ENCODE measurements at regions not wholly inside any gene's neighbourhood (a gene's known extent, or its start where the extent isn't known, plus 50 kb on each side); places are given as distances from the start of the nearest gene placed in this dataset.

GRCh38 chr10:4095166-4095917 is 310.3 kb upstream of the KLF6 start:
- TF ChIP-seq EZH2 (IDR thresholded peaks at IDR 0.05; ENCODE audit: low read length) (no peak), CTCF (optimal IDR thresholded peaks at IDR 0.05 in 1 of 3, IDR thresholded peaks at IDR 0.05 in 1 of 3, conservative IDR thresholded peaks at IDR 0.05 in 1 of 3; ENCODE audit: extremely low read depth in 1 of 3, insufficient read depth in 2 of 3, low read length in 3 of 3) (no peak)

Measured in keratinocyte (primary cell).